ENCODE measurements at regions not wholly inside any gene's neighbourhood (a gene's known extent, or its start where the extent isn't known, plus 50 kb on each side); places are given as distances from the start of the nearest gene placed in this dataset.

DNA sequence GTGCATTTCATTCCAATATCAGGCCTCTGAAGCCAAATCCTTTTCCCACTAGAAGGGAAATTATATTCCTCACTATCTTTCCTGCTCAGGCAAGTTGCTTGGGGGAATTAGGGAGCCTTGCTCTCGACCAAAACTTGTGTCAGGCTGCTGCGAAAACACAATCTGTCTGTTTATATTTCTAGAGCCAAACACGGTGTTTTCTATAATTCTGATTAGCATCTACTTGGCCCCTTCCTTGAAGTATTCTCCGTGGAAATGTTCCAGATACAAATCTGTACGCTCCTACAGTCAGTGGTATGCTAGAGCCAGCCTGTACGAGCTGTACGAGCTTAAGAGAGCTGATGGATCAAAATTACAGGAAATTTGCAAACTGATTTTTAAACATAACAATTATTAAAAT is 299.3 kb upstream of the SALL1 start:
- no peak for DNase-seq

DNA sequence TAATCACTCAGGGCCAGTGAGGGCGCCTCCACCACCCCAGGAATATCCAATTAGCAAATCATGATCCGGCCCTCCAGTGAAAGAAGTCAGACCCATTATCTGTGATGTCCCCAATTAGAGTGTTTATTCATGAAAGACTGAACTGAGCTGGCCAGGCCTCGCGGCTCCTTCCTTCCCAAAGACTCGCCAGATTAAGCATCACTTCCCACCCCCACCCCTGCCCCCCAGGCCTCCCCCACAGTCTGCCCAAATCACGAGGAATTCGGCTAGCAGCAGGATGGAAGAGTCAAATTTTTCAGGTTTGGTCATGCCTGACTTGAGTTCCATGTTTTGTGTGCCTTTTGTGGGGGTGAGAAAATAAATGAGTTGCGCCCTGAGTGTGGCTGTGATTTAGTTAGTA is 298.4 kb upstream of the SALL1 start:
- DNase-seq: no peak

DNA sequence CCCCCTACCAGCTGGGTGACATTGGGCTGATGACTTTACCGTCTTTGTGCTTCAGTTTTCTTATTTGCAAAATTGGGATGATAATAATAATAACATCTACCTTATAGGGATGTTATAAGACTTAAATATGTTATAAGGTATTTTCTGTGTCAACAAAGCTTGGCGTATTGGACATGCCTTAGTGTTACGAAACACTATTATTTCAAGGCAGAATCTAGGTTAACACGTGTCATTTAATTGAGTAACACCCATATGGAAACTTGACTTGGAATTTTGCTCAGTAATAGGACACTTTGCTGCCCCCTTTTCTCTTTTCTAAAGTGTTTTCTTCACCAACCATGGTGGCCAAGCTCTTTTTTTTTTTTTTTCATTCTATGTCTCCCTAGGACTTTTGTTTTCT is 294.2 kb upstream of the SALL1 start:
- no peak for DNase-seq

DNA sequence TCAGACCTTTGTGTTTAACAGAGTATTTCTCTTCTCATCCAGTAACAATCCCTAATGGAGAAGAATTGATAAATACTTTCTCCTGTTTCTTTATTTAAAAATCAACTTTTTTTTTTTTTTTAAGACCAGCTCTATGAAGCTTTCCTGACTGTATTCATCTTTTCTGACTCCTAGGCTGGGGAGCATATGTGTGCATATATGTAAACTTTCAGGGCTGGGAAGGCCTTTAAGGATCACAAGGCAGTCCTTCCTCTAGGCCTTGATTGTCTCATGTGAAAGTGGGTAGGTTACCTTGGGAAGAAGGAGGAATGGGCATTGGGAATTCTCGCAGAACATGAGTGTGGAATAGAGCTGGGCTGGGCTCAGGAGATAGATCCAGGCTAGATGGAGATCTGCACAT is 292.9 kb upstream of the SALL1 start:
- DNase-seq: no peak

DNA sequence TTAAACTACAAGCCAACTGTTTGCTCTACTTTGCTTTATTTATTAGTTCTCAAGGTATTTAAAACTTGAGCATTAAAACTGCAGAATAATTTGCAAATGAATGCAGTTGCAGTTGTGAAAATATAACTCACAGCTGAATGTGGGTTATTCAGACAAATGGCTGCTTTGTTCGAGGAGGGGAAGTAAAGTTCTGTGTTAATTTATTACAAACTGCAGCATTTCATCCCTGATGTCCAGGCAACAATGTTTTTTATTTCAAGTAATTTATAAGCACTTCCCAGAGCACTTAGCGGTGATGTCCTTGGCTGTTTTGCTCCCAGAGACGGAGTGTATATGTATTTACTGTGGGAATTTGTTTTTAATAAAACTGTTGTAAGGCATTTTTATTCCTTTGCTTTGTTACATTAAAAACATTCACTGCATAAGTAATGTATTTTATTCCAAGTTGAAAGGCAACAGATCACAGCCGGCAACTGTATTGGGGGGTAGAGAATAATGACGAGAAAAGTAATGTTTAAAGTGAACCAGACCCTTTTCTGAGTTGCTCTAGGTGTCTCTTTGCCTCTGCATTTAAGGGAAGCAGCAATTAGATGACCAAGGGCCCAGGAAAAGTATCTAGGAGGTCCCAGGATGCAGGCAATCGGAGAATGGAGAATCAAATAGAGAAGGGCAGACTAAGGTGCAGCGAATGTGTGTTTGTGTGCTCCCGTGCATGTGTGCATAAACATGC is 291.2 kb upstream of the SALL1 start:
- DNase-seq: no peak

DNA sequence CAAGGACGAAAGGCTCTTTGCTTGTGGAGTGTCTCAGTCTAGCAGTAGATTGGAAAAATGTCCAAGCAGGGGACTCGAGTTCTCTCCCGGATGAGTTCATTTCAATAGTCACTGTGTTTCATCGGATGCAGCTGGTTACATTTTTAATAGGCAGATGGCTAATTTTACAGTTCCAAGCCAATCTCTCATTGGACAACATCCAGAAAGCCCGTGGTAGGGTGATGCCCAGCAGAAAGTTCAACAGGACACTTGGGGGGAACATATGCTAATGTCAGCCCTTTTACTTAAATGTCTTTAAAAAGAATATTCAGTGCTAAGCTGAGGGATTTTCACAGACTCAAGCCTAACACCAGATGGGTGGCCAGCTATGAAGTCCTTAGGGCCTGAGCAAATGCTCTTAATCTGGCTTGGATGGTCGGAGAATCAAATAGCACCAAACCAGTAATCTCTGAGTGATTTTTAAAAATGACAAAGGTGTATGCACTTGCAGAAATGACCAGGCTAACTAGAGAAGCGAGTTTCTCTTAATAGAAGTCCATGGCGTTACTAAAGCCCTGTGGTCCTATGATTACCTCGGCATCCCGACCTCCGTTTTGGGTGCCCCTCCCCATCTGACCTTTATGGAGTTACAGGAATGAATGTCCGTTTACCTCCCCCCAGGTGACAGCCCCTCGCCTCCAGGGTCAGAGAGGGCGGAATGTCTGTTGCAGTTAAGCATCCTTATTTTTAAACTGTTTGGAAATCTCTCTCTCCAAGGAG is 289.2 kb upstream of the SALL1 start:
- no peak for DNase-seq

DNA sequence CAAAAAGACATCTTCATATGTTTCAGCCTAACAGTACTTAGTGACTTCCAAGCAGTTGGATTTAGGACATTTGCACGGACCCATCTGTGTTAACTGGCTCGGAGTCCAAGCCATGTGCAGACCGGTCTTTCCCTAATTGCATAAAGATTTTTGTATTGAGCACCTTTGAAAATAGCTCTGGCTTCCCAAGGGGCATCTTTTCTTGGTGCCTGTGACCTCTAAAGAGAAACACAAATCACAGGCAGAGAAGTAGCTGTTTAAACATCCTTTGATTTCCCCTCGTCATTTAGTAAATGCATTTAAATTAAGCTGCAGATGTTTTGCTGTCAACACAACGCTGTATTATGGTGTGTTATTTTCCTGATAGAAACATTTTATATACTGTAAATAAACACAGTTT is 288.2 kb upstream of the SALL1 start:
- no peak for DNase-seq

DNA sequence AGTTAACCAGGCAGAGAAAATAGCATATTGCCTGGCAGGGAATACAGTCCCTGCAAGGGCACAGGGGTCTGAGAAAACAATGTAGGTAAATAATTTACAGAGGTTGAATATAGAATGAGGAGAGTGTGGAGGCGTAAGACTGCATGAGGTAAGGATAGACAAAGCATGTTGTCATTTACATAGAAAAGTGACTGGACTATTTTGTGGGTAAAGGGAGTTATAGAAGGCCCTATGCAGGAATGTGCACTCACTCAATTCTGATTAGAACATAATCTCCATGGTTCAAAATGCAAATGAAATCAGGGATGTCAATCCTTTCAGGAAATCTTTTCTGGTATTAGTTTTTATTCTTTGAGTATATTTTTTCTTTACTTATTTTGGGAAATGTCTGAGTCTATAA is 285.7 kb upstream of the SALL1 start:
- DNase-seq: no peak

DNA sequence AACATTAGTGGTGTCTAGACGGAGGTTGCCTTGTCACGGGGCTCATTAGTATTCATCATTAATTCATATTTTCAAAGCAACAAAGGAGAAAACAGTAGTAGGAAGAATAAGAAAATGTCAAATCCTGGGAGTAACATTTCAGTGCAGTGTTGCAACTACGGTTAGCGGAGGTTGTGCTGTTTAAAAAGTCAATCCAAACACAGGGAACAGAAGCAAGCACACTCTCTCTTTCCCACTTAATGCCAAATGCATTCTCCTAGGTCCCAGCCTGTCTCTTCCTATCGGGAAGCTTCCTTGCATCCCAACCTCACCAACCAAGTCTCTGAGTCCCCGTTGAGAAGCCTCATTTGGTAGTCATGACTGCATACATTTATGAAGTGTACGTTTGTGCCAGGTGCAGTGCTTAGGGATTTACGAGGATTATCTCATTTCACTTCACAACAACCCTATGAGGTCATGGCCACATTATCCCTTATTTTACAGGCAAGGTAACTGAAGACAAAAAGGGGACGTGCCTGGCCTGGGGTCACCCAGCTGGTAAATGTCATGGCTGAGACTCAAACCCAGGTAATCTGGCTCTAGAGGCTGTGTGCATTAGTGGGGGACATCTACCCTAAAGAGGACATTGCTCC is 283.6 kb upstream of the SALL1 start:
- DNase-seq: no peak

DNA sequence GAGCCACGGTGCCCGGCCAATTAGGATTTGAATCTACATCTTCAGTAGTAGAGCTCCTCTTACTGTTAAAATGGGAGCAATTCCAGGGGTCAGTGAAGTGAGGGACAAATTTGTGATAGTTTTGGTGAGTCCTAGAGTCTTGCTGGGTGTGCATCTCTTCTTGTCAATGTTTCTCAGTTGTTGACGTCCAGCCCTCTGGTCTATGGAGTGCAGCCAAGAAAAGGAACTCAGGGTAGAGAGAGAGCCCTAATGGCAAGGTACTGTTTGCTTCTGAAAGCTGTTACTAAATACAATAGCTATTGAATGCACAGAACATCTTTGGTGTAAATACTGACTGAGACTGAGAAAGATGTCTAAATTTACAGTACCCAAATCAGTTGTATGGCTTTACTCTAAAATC is 282.5 kb upstream of the SALL1 start:
- DNase-seq: no peak

DNA sequence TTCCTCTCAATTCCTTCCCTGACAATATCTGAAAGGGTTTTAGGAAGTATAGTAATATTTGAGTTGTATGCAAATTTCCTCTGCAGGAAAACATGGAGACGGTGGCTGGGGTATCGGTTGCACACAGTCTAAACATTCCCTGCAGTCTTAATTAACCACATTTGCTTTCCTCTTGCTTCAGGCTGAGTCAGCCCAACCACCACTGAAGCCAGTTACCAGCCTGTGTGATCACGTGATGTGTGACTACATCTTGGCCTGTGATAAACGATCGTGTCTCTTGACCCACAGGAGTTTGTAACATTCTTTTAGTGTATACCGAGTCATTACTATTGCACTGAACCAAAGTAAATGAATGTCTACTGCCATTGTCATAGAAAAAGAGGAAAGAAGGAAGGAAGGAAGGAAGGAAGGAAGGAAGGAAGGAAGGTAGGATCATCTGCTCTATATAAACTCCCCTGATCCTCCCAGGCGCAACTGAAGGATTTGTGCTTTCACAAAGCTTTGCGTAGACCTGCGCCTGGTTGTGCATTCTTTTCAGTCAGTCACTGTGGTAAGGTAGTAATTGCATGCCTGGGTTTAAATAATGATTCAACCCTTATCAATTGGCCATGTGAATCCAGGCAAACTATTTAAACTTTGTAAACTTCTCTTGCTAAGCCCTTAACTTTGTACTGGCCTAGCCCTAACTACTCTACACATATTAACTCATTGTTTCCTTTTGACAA is 280.6 kb upstream of the SALL1 start:
- no peak for DNase-seq

DNA sequence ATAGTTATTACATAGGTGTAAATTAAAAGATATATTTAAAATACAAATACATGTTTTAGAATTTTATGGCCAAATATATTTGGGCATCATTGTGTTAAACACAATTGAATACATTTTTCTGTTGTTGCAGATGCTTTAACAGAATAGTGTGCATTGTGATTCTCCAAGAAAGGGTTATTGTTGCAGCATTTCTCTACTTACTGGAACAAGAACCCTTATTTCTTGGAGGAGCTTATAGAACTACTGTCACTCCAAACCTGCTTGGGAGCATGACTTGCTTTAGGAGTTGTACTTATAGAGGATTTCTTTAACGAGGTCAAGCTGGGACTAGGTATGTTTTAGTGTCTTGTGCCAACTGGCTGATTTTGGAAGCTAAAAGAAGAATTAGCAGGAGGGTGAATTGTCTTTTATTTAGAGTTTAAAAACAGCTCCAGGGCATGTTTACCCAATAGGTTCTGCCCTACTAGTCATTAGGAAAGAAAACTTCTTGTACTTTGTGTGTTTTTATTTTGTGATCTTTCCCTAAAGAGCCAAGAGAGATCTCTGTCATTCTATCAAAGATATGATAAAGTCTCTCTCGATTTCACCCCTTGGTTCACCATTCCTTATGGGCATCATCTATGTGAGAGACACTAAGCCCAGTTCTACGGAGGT is 279.8 kb upstream of the SALL1 start:
- DNase-seq: no peak

DNA sequence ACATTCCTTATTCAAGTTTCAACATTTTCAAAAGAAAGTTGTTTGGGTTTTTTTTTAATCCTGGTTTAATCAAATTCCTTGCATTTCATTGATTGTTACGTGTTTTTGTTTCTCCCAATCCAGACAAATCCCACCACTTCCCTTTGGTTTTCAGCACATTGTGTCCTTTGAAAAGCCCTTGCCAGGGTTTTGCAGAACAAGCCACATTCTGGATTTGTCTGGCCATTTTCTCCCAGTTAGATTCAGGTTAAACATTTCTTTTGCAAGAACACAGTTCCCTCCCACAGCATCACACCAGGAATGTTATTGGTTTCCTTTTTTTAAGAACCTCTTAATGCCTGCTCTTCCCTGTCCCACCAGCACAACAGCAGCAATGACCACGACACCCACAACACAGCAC is 278.0 kb upstream of the SALL1 start:
- DNase-seq: no peak

DNA sequence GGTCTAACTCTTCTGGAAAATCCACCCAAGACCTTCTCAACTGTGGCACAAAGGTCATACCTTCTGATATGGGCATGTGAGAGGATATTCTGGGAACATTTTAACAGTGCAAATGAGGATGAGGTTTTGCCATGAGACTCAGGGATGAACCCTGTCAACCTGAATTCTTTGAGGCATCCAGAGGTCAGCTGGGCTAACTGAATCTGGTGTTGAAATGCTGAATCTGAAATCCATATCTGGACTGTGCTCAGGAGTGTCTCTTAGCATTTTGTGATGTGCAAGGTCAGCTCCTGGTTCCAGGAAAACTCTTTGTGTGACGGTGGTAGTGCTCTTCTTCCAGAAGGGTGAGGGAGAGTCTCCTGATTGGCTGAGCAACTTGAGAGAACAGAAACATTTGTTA is 276.0 kb upstream of the SALL1 start:
- DNase-seq: no peak

DNA sequence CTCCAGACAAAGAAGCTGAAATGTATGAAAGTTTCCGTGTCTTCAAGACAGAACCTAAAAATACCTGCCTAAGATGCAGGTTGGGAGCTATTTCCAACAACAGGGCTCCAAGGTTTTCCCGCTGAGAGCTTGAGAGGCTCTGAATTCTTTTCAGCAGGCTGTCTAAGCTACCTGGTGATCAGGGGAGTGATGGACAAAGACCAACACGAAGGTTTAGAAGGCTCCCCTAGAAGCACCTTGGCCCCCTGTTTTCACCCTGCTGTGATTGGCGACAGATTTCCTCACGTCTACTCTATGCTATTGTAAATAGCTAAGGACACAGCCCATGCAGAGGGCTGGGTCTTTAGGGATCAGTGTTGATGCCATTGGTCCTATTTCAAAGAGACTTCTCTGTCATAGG is 275.2 kb upstream of the SALL1 start:
- DNase-seq: no peak

DNA sequence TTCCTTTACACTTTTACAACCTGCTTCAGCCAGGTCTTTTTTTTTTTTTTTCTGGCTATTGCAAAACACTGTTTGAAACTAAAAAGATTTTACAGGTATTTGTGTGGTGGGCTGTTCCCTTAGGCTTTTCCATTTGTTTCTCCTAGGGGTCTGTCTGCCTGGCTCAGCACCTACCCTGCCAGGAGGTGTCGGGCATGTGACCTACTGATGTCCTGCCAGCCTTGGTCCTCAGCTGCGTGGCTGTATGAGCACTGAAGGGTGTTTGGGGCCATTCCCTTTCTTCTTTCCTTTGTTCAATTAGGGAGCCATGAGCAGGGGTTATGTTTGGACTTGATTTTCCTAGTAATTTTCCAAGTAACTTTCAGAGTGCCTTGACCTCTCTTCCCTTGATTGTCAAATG is 269.2 kb upstream of the SALL1 start:
- no peak for DNase-seq

DNA sequence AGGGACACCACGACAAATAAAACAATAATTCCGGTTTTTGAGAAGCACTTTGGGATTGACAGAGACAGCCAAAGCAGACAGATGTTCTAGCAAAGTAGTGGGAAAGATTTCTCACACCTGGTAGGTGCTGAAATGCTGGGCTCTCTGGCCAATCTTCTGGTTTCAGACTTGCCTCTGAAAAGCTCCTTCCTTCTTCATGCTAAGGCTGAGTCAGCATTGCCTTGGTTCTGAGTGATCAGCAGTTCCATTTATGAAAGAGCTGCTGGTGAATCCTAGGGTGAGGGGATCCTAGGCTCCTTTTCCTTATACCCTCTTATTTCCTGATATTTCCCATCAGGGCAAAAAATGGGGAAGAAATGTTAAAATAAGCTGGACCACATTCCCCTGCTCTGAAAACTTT is 268.7 kb upstream of the SALL1 start:
- DNase-seq: no peak

DNA sequence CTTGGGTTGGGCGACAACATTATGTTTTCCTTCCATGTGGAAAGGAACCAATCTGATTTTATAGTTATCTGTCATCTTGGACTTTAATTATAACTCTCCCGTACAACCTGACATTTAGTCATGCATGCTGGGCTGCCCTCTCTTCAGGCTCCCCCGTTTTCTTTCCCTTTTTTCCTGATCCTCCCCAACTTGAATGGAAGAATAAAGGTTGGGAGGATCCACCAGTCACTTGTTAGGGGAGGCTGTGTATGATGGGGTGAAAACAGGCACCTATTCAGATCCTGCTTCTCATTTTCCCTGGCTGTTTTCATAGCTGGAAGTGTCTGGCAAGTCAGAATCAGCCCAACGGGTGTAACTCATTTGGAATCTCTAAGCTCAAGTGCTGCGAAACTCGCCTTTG is 267.2 kb upstream of the SALL1 start:
- no peak for DNase-seq

DNA sequence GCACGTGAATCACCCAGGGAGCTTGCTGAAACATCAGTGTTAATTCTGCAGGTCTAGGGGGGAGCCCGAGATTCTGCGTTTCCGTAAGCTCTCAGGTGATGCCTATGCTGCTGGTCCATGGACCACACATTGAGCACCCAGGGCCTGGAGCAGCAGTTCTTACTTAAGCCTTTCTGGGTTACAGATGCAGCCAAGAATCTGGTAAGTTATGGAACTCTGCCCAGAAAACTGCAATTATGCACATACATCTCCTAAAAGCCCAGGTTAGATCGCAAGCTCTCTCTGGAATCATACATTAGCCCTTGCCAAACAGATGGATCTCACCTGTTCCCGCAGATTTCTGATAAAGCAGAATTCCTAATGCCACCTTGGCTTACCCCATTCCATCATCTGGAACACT is 265.9 kb upstream of the SALL1 start:
- no peak for DNase-seq

DNA sequence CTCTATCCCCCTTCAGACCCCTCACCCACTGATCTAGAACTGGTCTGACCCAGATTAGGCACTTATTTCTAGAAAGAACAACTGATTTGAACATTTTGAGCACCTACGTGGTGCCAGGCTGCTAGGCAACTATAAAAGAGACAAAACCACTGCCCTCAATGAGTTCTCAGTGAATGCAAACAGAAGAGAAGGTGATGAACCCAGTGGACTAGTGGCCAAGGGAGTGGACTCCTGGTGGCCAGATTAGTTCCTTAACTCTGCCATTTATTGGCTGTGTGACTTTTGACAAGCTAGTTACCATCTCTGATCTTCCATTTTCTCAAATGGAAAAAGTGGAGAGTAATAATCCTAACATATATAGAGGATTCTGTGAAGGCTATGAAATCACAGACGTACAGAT is 259.1 kb upstream of the SALL1 start:
- no peak for DNase-seq

DNA sequence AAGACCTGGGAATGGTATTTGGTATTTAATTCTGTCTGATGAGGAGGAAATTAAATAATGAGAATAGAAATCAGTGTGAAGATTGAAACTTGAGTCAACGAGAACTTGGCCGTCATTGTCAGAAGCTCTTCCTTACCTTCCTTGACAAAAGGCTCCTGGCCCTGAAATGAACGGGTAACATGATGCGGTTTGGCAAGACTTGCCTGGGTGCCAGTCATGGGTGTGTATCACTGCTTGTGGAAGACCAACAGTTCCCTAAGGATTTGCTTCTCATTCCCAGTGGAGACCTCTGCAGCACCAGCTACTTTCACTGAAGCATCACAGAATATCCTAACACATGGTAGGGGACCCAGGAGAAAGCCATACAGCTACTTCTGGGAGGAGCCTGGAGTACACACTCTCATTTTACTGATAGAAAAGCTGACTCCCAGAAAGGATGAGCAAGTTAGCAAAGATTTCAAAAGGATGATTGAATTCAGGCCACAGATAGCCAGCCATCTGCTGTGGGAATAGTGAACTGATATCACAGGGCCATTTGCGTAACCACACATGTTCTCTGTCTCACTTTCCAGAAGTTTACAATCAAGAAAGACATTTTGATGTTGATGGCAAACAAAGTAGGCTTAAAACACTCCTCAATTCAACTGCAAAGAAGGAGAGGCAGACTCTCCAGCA is 258.1 kb upstream of the SALL1 start:
- DNase-seq: no peak

DNA sequence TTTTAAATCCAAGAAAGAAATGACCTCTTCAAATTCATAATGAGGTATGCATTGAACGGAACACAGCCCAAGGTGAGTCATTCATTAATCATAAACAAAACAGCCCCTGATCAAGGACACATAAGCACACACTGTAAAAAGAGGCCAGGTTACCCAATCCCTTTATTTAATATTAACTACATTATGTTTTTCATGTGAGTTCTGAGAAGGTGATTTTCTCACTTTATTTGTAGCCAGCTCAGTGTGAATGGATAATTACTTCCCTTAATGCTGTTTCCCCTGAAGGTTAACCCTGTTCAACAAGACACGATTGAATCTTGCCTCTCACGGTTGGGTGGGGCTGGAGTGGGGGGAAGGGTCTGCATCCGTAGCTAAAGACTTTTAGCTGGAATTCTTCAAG is 257.3 kb upstream of the SALL1 start:
- DNase-seq: no peak
